H9 (cell line): ENCODE measurements at regions not wholly inside any gene's neighbourhood (a gene's known extent, or its start where the extent isn't known, plus 50 kb on each side); places are given as distances from the start of the nearest gene placed in this dataset.

Source experiments
- DNase-seq: peaks from one replicate; pipeline ENCODE4 v3.0.0-alpha.2; 2017
- H2AFZ ChIP-seq: one replicate; pipeline ENCODE4 v1.6.1; 2013; ENCODE audit warnings: mild to moderate bottlenecking, low read length, control low read depth, moderate library complexity
- H2AK5ac ChIP-seq: 2 replicates; pipeline ENCODE4 v1.6.1; 2013; ENCODE audit warnings: low read length, control low read depth, mixed read lengths; ENCODE audit not compliant: insufficient read length
- H2BK120ac ChIP-seq: one replicate; pipeline ENCODE4 v1.6.1; 2013; ENCODE audit warnings: low read depth, mild to moderate bottlenecking, low read length, control low read depth, inconsistent platforms; ENCODE audit not compliant: poor library complexity, severe bottlenecking
- H2BK12ac ChIP-seq: 2 replicates; pipeline ENCODE4 v1.6.1; 2013; ENCODE audit warnings: low read length, control low read depth, mixed read lengths, low read depth; ENCODE audit not compliant: insufficient read length
- H2BK15ac ChIP-seq: 2 replicates; pipeline ENCODE4 v1.6.1; 2013; ENCODE audit warnings: low read depth, low read length, control low read depth
- H2BK20ac ChIP-seq: one replicate; pipeline ENCODE4 v1.6.1; 2013; ENCODE audit warnings: low read depth, mild to moderate bottlenecking, low read length, control low read depth, inconsistent platforms; ENCODE audit not compliant: poor library complexity, severe bottlenecking
- H2BK5ac ChIP-seq: 2 replicates; pipeline ENCODE4 v1.6.1; 2013; ENCODE audit warnings: low read length, control low read depth, mixed read lengths; ENCODE audit not compliant: insufficient read length
- H3K14ac ChIP-seq: 2 replicates; pipeline ENCODE4 v1.6.1; 2013; ENCODE audit warnings: low read length, control low read depth; ENCODE audit not compliant: insufficient read depth
- H3K18ac ChIP-seq: 2 replicates; pipeline ENCODE4 v1.6.1; 2013; ENCODE audit warnings: low read depth, mild to moderate bottlenecking, mixed read lengths, low read length, control low read depth; ENCODE audit not compliant: insufficient read length
- H3K23ac ChIP-seq: 2 replicates; pipeline ENCODE4 v1.6.1; 2013; ENCODE audit warnings: low read length, control low read depth, mixed read lengths, low read depth; ENCODE audit not compliant: insufficient read length
- H3K23me2 ChIP-seq: 2 replicates; pipeline ENCODE4 v1.6.1; 2013; ENCODE audit warnings: low read depth, mild to moderate bottlenecking, mixed read lengths, low read length, control low read depth; ENCODE audit not compliant: insufficient read length, poor library complexity, severe bottlenecking
- H3K27ac ChIP-seq: 2 replicates; pipeline ENCODE4 v1.5.1; 2013; ENCODE audit warnings: low read length, control low read depth, mixed read lengths, low read depth; ENCODE audit not compliant: insufficient read length
- H3K27me3 ChIP-seq: 2 replicates; pipeline ENCODE4 v1.6.1; 2013; ENCODE audit warnings: low read length, control low read depth, inconsistent platforms; ENCODE audit not compliant: insufficient read depth
- H3K4ac ChIP-seq: 2 replicates; pipeline ENCODE4 v1.6.1; 2013; ENCODE audit warnings: low read depth, mild to moderate bottlenecking, control low read depth, inconsistent platforms, low read length, moderate library complexity
- H3K4me1 ChIP-seq: 2 replicates; pipeline ENCODE4 v1.6.1; 2013; ENCODE audit warnings: low read length, control low read depth, inconsistent platforms; ENCODE audit not compliant: insufficient read depth
- H3K4me2 ChIP-seq: 2 replicates; pipeline ENCODE4 v1.6.1; 2013; ENCODE audit warnings: low read length, control low read depth, mixed read lengths; ENCODE audit not compliant: insufficient read length, insufficient read depth
- H3K56ac ChIP-seq: 2 replicates; pipeline ENCODE4 v1.6.1; 2013; ENCODE audit warnings: low read depth, mild to moderate bottlenecking, mixed read lengths, low read length, control low read depth; ENCODE audit not compliant: insufficient read length
- H3K79me1 ChIP-seq: 2 replicates; pipeline ENCODE4 v1.6.1; 2013; ENCODE audit warnings: low read depth, mild to moderate bottlenecking, moderate library complexity, low read length, control low read depth, inconsistent platforms; ENCODE audit not compliant: insufficient read depth, poor library complexity, severe bottlenecking
- H3K79me2 ChIP-seq: 2 replicates; pipeline ENCODE4 v1.6.1; 2013; ENCODE audit warnings: low read length, control low read depth, inconsistent platforms; ENCODE audit not compliant: insufficient read depth
- H3K9ac ChIP-seq: 2 replicates; pipeline ENCODE4 v1.6.1; 2013; ENCODE audit warnings: low read length, control low read depth, mixed read lengths; ENCODE audit not compliant: insufficient read length; ENCODE audit errors: extremely low read depth
- H3K9me3 ChIP-seq: one replicate; pipeline ENCODE4 v1.6.1; 2013; ENCODE audit warnings: low read depth, low read length, inconsistent platforms; ENCODE audit not compliant: control insufficient read depth
- H3T11ph ChIP-seq: one replicate; pipeline ENCODE4 v1.6.1; 2013; ENCODE audit warnings: mild to moderate bottlenecking, low read length, control low read depth, inconsistent platforms
- H4K20me1 ChIP-seq: one replicate; pipeline ENCODE4 v1.6.1; 2013; ENCODE audit not compliant: control insufficient read depth, insufficient read length, insufficient read depth
- H4K5ac ChIP-seq: 2 replicates; pipeline ENCODE4 v1.6.1; 2013; ENCODE audit warnings: low read depth, mild to moderate bottlenecking, mixed read lengths, low read length, control low read depth; ENCODE audit not compliant: insufficient read length
- H4K8ac ChIP-seq: replicated peaks from 2 replicates; pipeline ENCODE4 v1.6.1; 2013; ENCODE audit warnings: low read length, control low read depth, mixed read lengths, low read depth; ENCODE audit not compliant: insufficient read length
- H4K91ac ChIP-seq: 2 replicates; pipeline ENCODE4 v1.6.1; 2013; ENCODE audit warnings: low read depth, mild to moderate bottlenecking, moderate library complexity, mixed read lengths, low read length, control low read depth; ENCODE audit not compliant: insufficient read length
- H3K27ac Mint-ChIP-seq, 3 experiments: 2 replicates in 2 of 3; 3 replicates in 1 of 3; pipeline ENCODE4 v1.8.0; 2020 to 2021; ENCODE audit warnings: mixed read lengths in 3 of 3, mild to moderate bottlenecking in 1 of 3, moderate library complexity in 1 of 3
- H3K27me3 Mint-ChIP-seq: 2 replicates; pipeline ENCODE4 v1.8.0; 2021; ENCODE audit warnings: low read depth, mild to moderate bottlenecking, moderate library complexity, mixed read lengths
- H3K36me3 Mint-ChIP-seq, 3 experiments: 2 replicates in 2 of 3; 3 replicates in 1 of 3; pipeline ENCODE4 v1.8.0; 2020 to 2021; ENCODE audit warnings: low read depth in 3 of 3, mixed read lengths in 3 of 3; ENCODE audit not compliant: insufficient read depth in 1 of 3
- H3K4me1 Mint-ChIP-seq, 2 experiments: 2 replicates each; pipeline ENCODE4 v1.8.0; 2020; ENCODE audit warnings: mixed read lengths in 2 of 2
- H3K4me3 Mint-ChIP-seq, 2 experiments: 2 replicates in 1 of 2; 3 replicates in 1 of 2; pipeline ENCODE4 v1.8.0; 2020 to 2021; ENCODE audit warnings: mild to moderate bottlenecking in 2 of 2, mixed read lengths in 2 of 2, moderate library complexity in 1 of 2
- H3K9me3 Mint-ChIP-seq, 2 experiments: 2 replicates in 1 of 2; 3 replicates in 1 of 2; pipeline ENCODE4 v1.8.0; 2020; ENCODE audit warnings: mild to moderate bottlenecking in 2 of 2, mixed read lengths in 2 of 2, moderate library complexity in 1 of 2
- WGBS: extraction: QIAGEN DNeasy Blood & Tissue Kit; methylation state at CpG from one replicate; pipeline ENCODE4 v1.1.7; 2013; ENCODE audit warnings: missing lambda C conversion rate, low lambda C conversion rate, mixed read lengths; ENCODE audit not compliant: insufficient read length; ENCODE audit errors: extremely low coverage; 5-methylcytosine and 5-hydroxymethylcytosine counted together
- TF ChIP-seq, protein P1 (sequence below): fragments of 200-600 bp; sonication (generic); conservative IDR thresholded peaks from 3 replicates; pipeline ENCODE4 v1.8.0; 2021; ENCODE audit warnings: antibody characterized with exemption, mild to moderate bottlenecking

DNA sequence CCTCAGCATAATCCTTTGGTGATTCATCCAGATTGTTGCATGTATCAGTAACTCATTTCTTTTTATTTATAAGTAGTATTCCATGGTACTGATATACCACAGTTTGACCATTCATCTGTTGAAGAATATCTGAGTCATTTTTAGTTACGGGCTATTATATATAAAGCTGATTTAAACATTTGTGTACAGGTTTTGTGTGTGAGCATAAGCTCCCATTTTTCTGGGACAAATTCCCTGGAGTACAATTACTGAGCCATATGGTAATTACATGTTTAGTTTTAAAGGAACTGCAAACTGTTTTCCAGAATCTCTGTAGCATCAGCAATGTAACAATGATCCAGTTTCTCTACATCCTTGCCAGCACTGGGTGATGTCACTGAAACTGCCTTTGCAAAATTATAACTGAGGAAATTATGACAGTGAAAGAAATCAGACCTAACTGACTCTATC lies 236.2 kb upstream of the KRR1 start:
- no peak overlapping the region for H2BK20ac ChIP-seq
- no peaks in the 10 kb centered on the region for H3K9me3 ChIP-seq
- Mint-ChIP-seq H3K27me3 (peaks cover 2% of the 10 kb centered on the region), H3K9me3 (no peaks in the 10 kb centered on the region; a peak in 1 of 5 replicates), H3K4me3 (no peak overlapping the region), H3K27ac (no peak overlapping the region), H3K4me1 (peaks cover 8 to 23% of the 10 kb centered on the region in 2 experiments; a peak in 3 of 4 replicates), H3K36me3 (no peaks in the 10 kb centered on the region)
- H4K20me1 ChIP-seq = no peaks in the 10 kb centered on the region
- no peak overlapping the region for H3T11ph ChIP-seq
- H3K14ac ChIP-seq = no peak overlapping the region
- no peak overlapping the region for H2AFZ ChIP-seq
- H2BK5ac ChIP-seq = no peak overlapping the region
- no peak overlapping the region for H2AK5ac ChIP-seq
- TF ChIP-seq, protein P1, sequence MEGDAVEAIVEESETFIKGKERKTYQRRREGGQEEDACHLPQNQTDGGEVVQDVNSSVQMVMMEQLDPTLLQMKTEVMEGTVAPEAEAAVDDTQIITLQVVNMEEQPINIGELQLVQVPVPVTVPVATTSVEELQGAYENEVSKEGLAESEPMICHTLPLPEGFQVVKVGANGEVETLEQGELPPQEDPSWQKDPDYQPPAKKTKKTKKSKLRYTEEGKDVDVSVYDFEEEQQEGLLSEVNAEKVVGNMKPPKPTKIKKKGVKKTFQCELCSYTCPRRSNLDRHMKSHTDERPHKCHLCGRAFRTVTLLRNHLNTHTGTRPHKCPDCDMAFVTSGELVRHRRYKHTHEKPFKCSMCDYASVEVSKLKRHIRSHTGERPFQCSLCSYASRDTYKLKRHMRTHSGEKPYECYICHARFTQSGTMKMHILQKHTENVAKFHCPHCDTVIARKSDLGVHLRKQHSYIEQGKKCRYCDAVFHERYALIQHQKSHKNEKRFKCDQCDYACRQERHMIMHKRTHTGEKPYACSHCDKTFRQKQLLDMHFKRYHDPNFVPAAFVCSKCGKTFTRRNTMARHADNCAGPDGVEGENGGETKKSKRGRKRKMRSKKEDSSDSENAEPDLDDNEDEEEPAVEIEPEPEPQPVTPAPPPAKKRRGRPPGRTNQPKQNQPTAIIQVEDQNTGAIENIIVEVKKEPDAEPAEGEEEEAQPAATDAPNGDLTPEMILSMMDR = no peak
- no peak overlapping the region for H4K91ac ChIP-seq
- H3K27me3 ChIP-seq = no peaks in the 10 kb centered on the region
- no peak overlapping the region for H3K9ac ChIP-seq
- no peak overlapping the region for H2BK120ac ChIP-seq
- no peak overlapping the region for H3K18ac ChIP-seq
- H2BK15ac ChIP-seq = no peak overlapping the region
- no peaks in the 10 kb centered on the region for H3K23me2 ChIP-seq
- no peak overlapping the region for H4K5ac ChIP-seq
- peaks cover 6% of the 10 kb centered on the region; the same call in 1 of the 2 replicates for H3K4me1 ChIP-seq
- no CpG with 5 or more reads among the region's 1 CpG for WGBS
- no peak overlapping the region for H3K4me2 ChIP-seq
- H2BK12ac ChIP-seq = no peak overlapping the region
- no peak for DNase-seq
- no peak overlapping the region for H4K8ac ChIP-seq
- no peaks in the 10 kb centered on the region for H3K79me2 ChIP-seq
- no peaks in the 10 kb centered on the region for H3K79me1 ChIP-seq
- H3K23ac ChIP-seq = no peak overlapping the region
- H3K4ac ChIP-seq = no peak overlapping the region
- no peak overlapping the region for H3K27ac ChIP-seq
- no peak overlapping the region for H3K56ac ChIP-seq
